Small intestine (tissue), 7 donors: ENCODE measurements at regions not wholly inside any gene's neighbourhood (a gene's known extent, or its start where the extent isn't known, plus 50 kb on each side); places are given as distances from the start of the nearest gene placed in this dataset.

Experiments
- DNase-seq, 2 donors: peaks; one replicate each; pipeline versions ENCODE4 v3.0.0 to v3.0.0-alpha.2; 2013
- FAIRE-seq: peaks from 2 replicates; lab custom pipeline; 2012; peaks lifted over from hg19 to GRCh38; lab: Jason Lieb, UNC
- H3K27ac ChIP-seq, 3 donors: one replicate each; pipeline ENCODE4 v1.5.1; 2013; ENCODE audit warnings: low read length in 2 of 3, mild to moderate bottlenecking in 2 of 3, control low read depth in 1 of 3, inconsistent platforms in 1 of 3, low read depth in 1 of 3, moderate library complexity in 1 of 3
- H3K27me3 ChIP-seq, 3 donors: one replicate each; pipeline ENCODE4 v1.6.1; 2013; ENCODE audit warnings: low read length in 3 of 3, inconsistent platforms in 1 of 3; ENCODE audit not compliant: control insufficient read depth in 3 of 3, insufficient read depth in 3 of 3
- H3K36me3 ChIP-seq, 3 donors: one replicate each; pipeline ENCODE4 v1.6.1; 2013; ENCODE audit warnings: low read length in 3 of 3, inconsistent platforms in 1 of 3, low read depth in 1 of 3, mild to moderate bottlenecking in 1 of 3, moderate library complexity in 1 of 3; ENCODE audit not compliant: control insufficient read depth in 3 of 3, insufficient read depth in 2 of 3
- H3K4me1 ChIP-seq, 3 donors: one replicate each; pipeline ENCODE4 v1.6.1; 2013; ENCODE audit warnings: low read length in 2 of 3, inconsistent platforms in 1 of 3, low read depth in 1 of 3, mild to moderate bottlenecking in 1 of 3, moderate library complexity in 1 of 3; ENCODE audit not compliant: control insufficient read depth in 3 of 3, insufficient read depth in 2 of 3
- H3K4me3 ChIP-seq, 3 donors: one replicate each; pipeline ENCODE4 v1.5.1; 2013; ENCODE audit warnings: low read length in 3 of 3, control low read depth in 1 of 3, inconsistent platforms in 1 of 3, low read depth in 1 of 3, mild to moderate bottlenecking in 1 of 3, moderate library complexity in 1 of 3
- H3K9me3 ChIP-seq, 2 donors: one replicate each; pipeline ENCODE4 v1.6.1; 2013; ENCODE audit warnings: low read depth in 1 of 2, low read length in 1 of 2; ENCODE audit not compliant: control insufficient read depth in 2 of 2, insufficient read depth in 1 of 2
- WGBS, 3 donors: extraction: QIAGEN DNeasy Blood & Tissue Kit; methylation state at CpG; one replicate each; pipeline ENCODE4 v1.1.7; 2013; 5-methylcytosine and 5-hydroxymethylcytosine counted together
- donor health status: healthy with polysubstance abuse.
- donor health status: control.
- donor health status: control.
- donor health status: Bipolar disorder and iron deficiency.
- donor health status: healthy.

GRCh38 chr2:43075054-43075593 lies 151.3 kb downstream of the ZFP36L2 start:
- Histone ChIP-seq H3K4me3 (no peak overlapping the region), H3K27ac (peak overlapping the region in 2 of 3 donors; percentile 47 to 85), H3K27me3 (no peaks in the 10 kb centered on the region), H3K9me3 (no peaks in the 10 kb centered on the region), H3K4me1 (peaks cover 2 to 48% (median 12%) of the 10 kb centered on the region in 3 donors), H3K36me3 (peaks cover 0 to 5% (median 0%) of the 10 kb centered on the region in 3 donors)
- WGBS, 3 donors = 24 to 39% (median 28%) methylated on average over 4 of the region's 4 CpGs
- DNase-seq = peak; percentile 45 to 60
- FAIRE-seq = no peak

- Histone ChIP-seq H3K27ac (peak overlapping the region in 2 of 3 donors; percentile 47 to 85), H3K36me3 (peaks cover 0 to 5% (median 0%) of the 10 kb centered on the region in 3 donors), H3K27me3 (no peaks in the 10 kb centered on the region), H3K9me3 (no peaks in the 10 kb centered on the region), H3K4me3 (no peak overlapping the region), H3K4me1 (peaks cover 2 to 48% (median 12%) of the 10 kb centered on the region in 3 donors)
- FAIRE-seq (no peak), DNase-seq (no peak)
- WGBS, 3 donors = 77 to 97% (median 80%) methylated on average over 2 of the region's 2 CpGs
Observed at GRCh38 chr2:43074592-43075053, 151.8 kb downstream of the ZFP36L2 start.

GRCh38 chr2:43074052-43074451 lies 152.4 kb downstream of the ZFP36L2 start:
- Histone ChIP-seq H3K27ac (peak overlapping the region in 2 of 3 donors; percentile 47 to 85), H3K4me1 (peaks cover 2 to 48% (median 12%) of the 10 kb centered on the region in 3 donors), H3K36me3 (peaks cover 0 to 5% (median 0%) of the 10 kb centered on the region in 3 donors), H3K9me3 (no peaks in the 10 kb centered on the region), H3K4me3 (no peak overlapping the region), H3K27me3 (no peaks in the 10 kb centered on the region)
- WGBS, 3 donors = 90 to 98% (median 95%) methylated on average over 2 of the region's 2 CpGs
- FAIRE-seq (no peak), DNase-seq (no peak)

- Histone ChIP-seq H3K27me3 (no peaks in the 10 kb centered on the region), H3K4me1 (peaks cover 2 to 48% (median 12%) of the 10 kb centered on the region in 3 donors), H3K4me3 (no peak overlapping the region), H3K27ac (peak overlapping the region in 2 of 3 donors; percentile 47 to 85), H3K36me3 (peaks cover 0 to 2% (median 0%) of the 10 kb centered on the region in 3 donors), H3K9me3 (no peaks in the 10 kb centered on the region)
- WGBS, 3 donors = 15 to 46% (median 41%) methylated on average over 7 of the region's 7 CpGs
- no peak for FAIRE-seq
- peak; percentile 80 to 82 for DNase-seq
Observed at GRCh38 chr2:43073401-43073825, 153.0 kb downstream of the ZFP36L2 start.

GRCh38 chr2:43071599-43072550 lies 154.5 kb downstream of the ZFP36L2 start:
- H3K36me3 ChIP-seq = peaks cover 0 to 2% (median 0%) of the 10 kb centered on the region in 3 donors
- DNase-seq (no peak), FAIRE-seq (no peak)
- WGBS, 3 donors = 75 to 89% (median 87%) methylated on average over 16 of the region's 16 CpGs
- H3K9me3 ChIP-seq = no peaks in the 10 kb centered on the region
- peaks cover 2 to 48% (median 12%) of the 10 kb centered on the region in 3 donors for H3K4me1 ChIP-seq
- no peak overlapping the region for H3K4me3 ChIP-seq
- no peaks in the 10 kb centered on the region for H3K27me3 ChIP-seq
- H3K27ac ChIP-seq = peak overlapping the region in 2 of 3 donors; percentile 60 to 74

GRCh38 chr2:43070676-43071502 lies 155.5 kb downstream of the ZFP36L2 start:
- H3K36me3 ChIP-seq = peaks cover 0 to 2% (median 0%) of the 10 kb centered on the region in 3 donors
- no peaks in the 10 kb centered on the region for H3K27me3 ChIP-seq
- no peak for FAIRE-seq
- no peak overlapping the region for H3K4me3 ChIP-seq
- no peak for DNase-seq
- WGBS, 3 donors = 83 to 91% (median 89%) methylated on average over 15 of the region's 15 CpGs
- peaks cover 2 to 43% (median 12%) of the 10 kb centered on the region in 3 donors for H3K4me1 ChIP-seq
- H3K9me3 ChIP-seq = no peaks in the 10 kb centered on the region
- peak overlapping the region in 2 of 3 donors; percentile 60 to 74 for H3K27ac ChIP-seq

- WGBS, 3 donors = 58 to 74% (median 74%) methylated on average over 3 of the region's 3 CpGs
- H3K36me3 ChIP-seq = peaks cover 0 to 2% (median 0%) of the 10 kb centered on the region in 3 donors
- no peak overlapping the region for H3K27ac ChIP-seq
- H3K4me3 ChIP-seq = no peak overlapping the region
- no peaks in the 10 kb centered on the region for H3K9me3 ChIP-seq
- H3K4me1 ChIP-seq = peaks cover 2 to 35% (median 9%) of the 10 kb centered on the region in 3 donors
- no peaks in the 10 kb centered on the region for H3K27me3 ChIP-seq
- DNase-seq = no peak
- FAIRE-seq = no peak
Observed at GRCh38 chr2:43070030-43070429, 156.4 kb downstream of the ZFP36L2 start.
